ENCODE measurements at regions not wholly inside any gene's neighbourhood (a gene's known extent, or its start where the extent isn't known, plus 50 kb on each side); places are given as distances from the start of the nearest gene placed in this dataset.

DNA sequence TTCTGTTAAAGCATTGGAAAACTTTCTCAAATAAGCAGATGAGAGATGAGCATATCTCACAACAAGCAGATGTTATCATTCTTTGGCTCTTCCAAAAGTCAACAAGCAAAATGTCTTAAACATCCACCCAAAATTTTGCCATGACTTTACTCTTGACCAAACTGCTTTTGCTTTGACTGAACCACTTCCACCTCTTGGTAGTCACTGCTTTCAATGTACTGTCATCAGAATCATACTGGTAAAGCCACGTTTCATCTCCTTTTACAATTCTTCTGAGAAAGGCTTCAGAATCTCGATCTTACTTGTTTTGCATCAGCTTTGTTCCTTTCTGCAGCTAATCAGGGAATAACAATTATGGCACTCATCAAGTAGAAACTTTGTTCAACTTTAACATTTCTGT lies 498.5 kb upstream of the GJE1 start:
- TF ChIP-seq CTCF (IDR thresholded peaks at IDR 0.05) (no peak), POLR2A (IDR thresholded peaks at IDR 0.05) (no peak), EP300 (IDR thresholded peaks at IDR 0.05) (no peak), POLR2AphosphoS5 (IDR thresholded peaks at IDR 0.05) (no peak)
